ENCODE measurements at regions not wholly inside any gene's neighbourhood (a gene's known extent, or its start where the extent isn't known, plus 50 kb on each side); places are given as distances from the start of the nearest gene placed in this dataset.

GRCh38 chr9:120310035-120310434 is 269.9 kb downstream of the CDK5RAP2 start:
- no peak for ATAC-seq
- POLR2A ChIA-PET: no interaction called here
- no peaks in the 10 kb centered on the region for H3K4me1 ChIP-seq (ENCODE audit: control insufficient read depth in 1 of 2, insufficient read depth in 2 of 2, low read length in 2 of 2)

More at GRCh38 chr9:120310035-120310434, 269.9 kb downstream of the CDK5RAP2 start:
- Histone ChIP-seq H3K36me3 (ENCODE audit: control insufficient read depth in 1 of 2, insufficient read depth in 2 of 2, low read length in 2 of 2) (no peaks in the 10 kb centered on the region), H3K9ac (ENCODE audit: low read length) (no peak overlapping the region), H3K4me2 (ENCODE audit: low read length) (no peak overlapping the region), H3K9me3 (ENCODE audit: control insufficient read depth in 1 of 2, insufficient read depth in 1 of 2, low read depth in 1 of 2, low read length in 2 of 2) (no peaks in the 10 kb centered on the region), H3K4me3 (replicated peaks in 1 of 2; ENCODE audit: low read depth in 1 of 2, low read length in 2 of 2) (no peak overlapping the region), H3K27ac (ENCODE audit: low read depth, low read length) (no peak overlapping the region), H3K9me2 (ENCODE audit: insufficient read depth) (no peaks in the 10 kb centered on the region), H4K20me1 (ENCODE audit: insufficient read depth) (no peaks in the 10 kb centered on the region), H3K79me2 (ENCODE audit: insufficient read depth, low read length) (no peaks in the 10 kb centered on the region), H3K27me3 (ENCODE audit: insufficient read depth, low read length) (no peaks in the 10 kb centered on the region), H2AFZ (ENCODE audit: low read depth, low read length, poor library complexity, severe bottlenecking) (no peak overlapping the region)
- no peak for TF ChIP-seq CBX3 (IDR thresholded peaks at IDR 0.05; ENCODE audit: low read depth)
- no peak for TF ChIP-seq SRF (IDR thresholded peaks at IDR 0.05; ENCODE audit: low read depth)
- no peak for TF ChIP-seq ELF1 (IDR thresholded peaks at IDR 0.05; ENCODE audit: borderline replicate concordance, low read depth)
- TF ChIP-seq, protein P1, sequence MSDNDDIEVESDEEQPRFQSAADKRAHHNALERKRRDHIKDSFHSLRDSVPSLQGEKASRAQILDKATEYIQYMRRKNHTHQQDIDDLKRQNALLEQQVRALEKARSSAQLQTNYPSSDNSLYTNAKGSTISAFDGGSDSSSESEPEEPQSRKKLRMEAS (IDR thresholded peaks at IDR 0.05): no peak
- no peak for TF ChIP-seq CEBPB (IDR thresholded peaks at IDR 0.05; ENCODE audit: low read depth)
- TF ChIP-seq, protein P2, sequence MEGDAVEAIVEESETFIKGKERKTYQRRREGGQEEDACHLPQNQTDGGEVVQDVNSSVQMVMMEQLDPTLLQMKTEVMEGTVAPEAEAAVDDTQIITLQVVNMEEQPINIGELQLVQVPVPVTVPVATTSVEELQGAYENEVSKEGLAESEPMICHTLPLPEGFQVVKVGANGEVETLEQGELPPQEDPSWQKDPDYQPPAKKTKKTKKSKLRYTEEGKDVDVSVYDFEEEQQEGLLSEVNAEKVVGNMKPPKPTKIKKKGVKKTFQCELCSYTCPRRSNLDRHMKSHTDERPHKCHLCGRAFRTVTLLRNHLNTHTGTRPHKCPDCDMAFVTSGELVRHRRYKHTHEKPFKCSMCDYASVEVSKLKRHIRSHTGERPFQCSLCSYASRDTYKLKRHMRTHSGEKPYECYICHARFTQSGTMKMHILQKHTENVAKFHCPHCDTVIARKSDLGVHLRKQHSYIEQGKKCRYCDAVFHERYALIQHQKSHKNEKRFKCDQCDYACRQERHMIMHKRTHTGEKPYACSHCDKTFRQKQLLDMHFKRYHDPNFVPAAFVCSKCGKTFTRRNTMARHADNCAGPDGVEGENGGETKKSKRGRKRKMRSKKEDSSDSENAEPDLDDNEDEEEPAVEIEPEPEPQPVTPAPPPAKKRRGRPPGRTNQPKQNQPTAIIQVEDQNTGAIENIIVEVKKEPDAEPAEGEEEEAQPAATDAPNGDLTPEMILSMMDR (IDR thresholded peaks at IDR 0.05 in 2 of 3, conservative IDR thresholded peaks at IDR 0.05 in 1 of 3; ENCODE audit: borderline replicate concordance in 1 of 3, insufficient read depth in 1 of 3, low read depth in 2 of 3, low read length in 2 of 3): no peak
- TF ChIP-seq ZBTB33 (IDR thresholded peaks at IDR 0.05; ENCODE audit: extremely low read depth, insufficient replicate concordance, low read length): no peak
- no peak for TF ChIP-seq ZNF274 (IDR thresholded peaks at IDR 0.05; ENCODE audit: low read depth, low read length)
- TF ChIP-seq YY1 (IDR thresholded peaks at IDR 0.05; ENCODE audit: extremely low read depth, insufficient replicate concordance, low read depth, low read length): no peak
- no peak for TF ChIP-seq POLR2AphosphoS5 (IDR thresholded peaks at IDR 0.05; ENCODE audit: low read depth, low read length)
- no peak for TF ChIP-seq JUND (IDR thresholded peaks at IDR 0.05)
- no peak for TF ChIP-seq REST (IDR thresholded peaks at IDR 0.05; ENCODE audit: low read depth)
- no peak for TF ChIP-seq ATF3 (IDR thresholded peaks at IDR 0.05)
- TF ChIP-seq EZH2 (IDR thresholded peaks at IDR 0.05): no peak
- TF ChIP-seq ZFX (IDR thresholded peaks at IDR 0.05): no peak
- intact Hi-C loops (cut with micrococcal nuclease): no loop called here
- DNase-seq (ENCODE audit: low read depth, low spot score): no peak
- ChIA-PET RAD21 (ENCODE audit: low non-redundant PET in 1 of 2, low total read pairs in 2 of 2, uncharacterized antibody in 2 of 2, unreplicated experiment in 2 of 2) (no interaction called here), CTCF (no interaction called here)
- no TSS peak for BruUV-seq (replicated peaks)

All from HCT116 (cell line).